Subcutaneous abdominal adipose tissue (tissue), 5 donors: ENCODE measurements at regions not wholly inside any gene's neighbourhood (a gene's known extent, or its start where the extent isn't known, plus 50 kb on each side); places are given as distances from the start of the nearest gene placed in this dataset.
"Not testable (repeated sequence)": the region's sequence is repeated elsewhere in the genome, so short reads cannot be mapped to it uniquely, and the experiment has no call there.

Experiments used
- H3K27ac ChIP-seq: one replicate; pipeline ENCODE4 v1.7.0; 2013; ENCODE audit warnings: low read depth, mild to moderate bottlenecking, inconsistent platforms, low read length, moderate library complexity
- H3K27me3 ChIP-seq, 5 donors: one replicate each; pipeline ENCODE4 v1.7.0; 2013; ENCODE audit warnings: low read length in 5 of 5, inconsistent platforms in 1 of 5; ENCODE audit not compliant: control insufficient read depth in 5 of 5, insufficient read depth in 4 of 5
- H3K36me3 ChIP-seq, 5 donors: one replicate each; pipeline ENCODE4 v1.7.0; 2013; ENCODE audit warnings: low read length in 5 of 5; ENCODE audit not compliant: control insufficient read depth in 5 of 5, insufficient read depth in 5 of 5
- H3K4me1 ChIP-seq, 5 donors: one replicate each; pipeline ENCODE4 v1.7.0; 2013; ENCODE audit warnings: low read length in 5 of 5, mild to moderate bottlenecking in 3 of 5, moderate library complexity in 1 of 5; ENCODE audit not compliant: control insufficient read depth in 5 of 5, insufficient read depth in 5 of 5
- H3K4me3 ChIP-seq, 5 donors: one replicate each; pipeline ENCODE4 v1.7.0; 2013; ENCODE audit warnings: low read length in 5 of 5, low read depth in 1 of 5
- H3K9ac ChIP-seq, 5 donors: one replicate each; pipeline ENCODE4 v1.7.0; 2013; ENCODE audit warnings: low read length in 5 of 5, mild to moderate bottlenecking in 4 of 5, moderate library complexity in 3 of 5
- H3K9me3 ChIP-seq, 5 donors: one replicate each; pipeline ENCODE4 v1.7.0; 2013; ENCODE audit warnings: low read length in 5 of 5; ENCODE audit not compliant: control insufficient read depth in 5 of 5
- donor health status: healthy.
- donor health status: healthy.
- donor health status: healthy.
- donor health status: healthy.
- donor health status: healthy.

DNA sequence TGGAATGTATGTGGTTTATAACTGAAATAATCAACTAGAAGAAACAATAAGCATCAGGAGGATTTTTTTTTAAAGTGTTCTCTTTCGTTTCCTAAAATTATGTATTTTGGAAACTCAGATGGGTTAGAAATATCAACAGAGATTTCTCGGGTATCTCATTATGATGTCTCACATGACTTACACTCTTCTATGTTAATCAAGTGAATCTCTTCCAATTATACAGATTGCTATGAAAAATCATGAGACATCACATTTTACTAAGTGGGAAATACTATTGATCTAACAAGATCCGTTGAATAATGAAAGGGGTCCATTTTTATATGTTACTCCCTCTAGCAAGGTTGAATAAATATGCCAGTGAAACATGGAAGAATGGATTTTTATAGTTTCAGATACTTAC lies 54.7 kb upstream of the NRIP1 start:
- Histone ChIP-seq H3K9ac (no peak overlapping the region), H3K9me3 (no peaks in the 10 kb centered on the region), H3K4me1 (peaks cover 0 to 16% (median 15%) of the 10 kb centered on the region in 5 donors), H3K27me3 (no peaks in the 10 kb centered on the region), H3K4me3 (no peak overlapping the region), H3K27ac (no peak overlapping the region), H3K36me3 (no peaks in the 10 kb centered on the region)

GRCh38 chr21:15121097-15121654 lies 56.4 kb upstream of the NRIP1 start:
- Histone ChIP-seq H3K27me3 (no peaks in the 10 kb centered on the region), H3K9ac (peak overlapping the region in 1 of 5 donors; percentile 45), H3K4me1 (peaks cover 0 to 16% (median 15%) of the 10 kb centered on the region in 5 donors), H3K4me3 (peak overlapping the region in 1 of 5 donors; percentile 41), H3K27ac (peak overlapping the region; percentile 84), H3K9me3 (no peaks in the 10 kb centered on the region), H3K36me3 (no peaks in the 10 kb centered on the region)

- no peaks in the 10 kb centered on the region for H3K36me3 ChIP-seq
- H3K27ac ChIP-seq, result peak overlapping the region; percentile 84
- no peaks in the 10 kb centered on the region for H3K27me3 ChIP-seq
- H3K9ac ChIP-seq, result peak overlapping the region in 2 of 5 donors; percentile 41 to 45
- peak overlapping the region in 2 of 5 donors; percentile 12 to 41 for H3K4me3 ChIP-seq
- H3K9me3 ChIP-seq, result no peaks in the 10 kb centered on the region
- peaks cover 0 to 16% (median 16%) of the 10 kb centered on the region in 5 donors for H3K4me1 ChIP-seq
Measured at GRCh38 chr21:15121655-15122120, 56.9 kb upstream of the NRIP1 start.

DNA sequence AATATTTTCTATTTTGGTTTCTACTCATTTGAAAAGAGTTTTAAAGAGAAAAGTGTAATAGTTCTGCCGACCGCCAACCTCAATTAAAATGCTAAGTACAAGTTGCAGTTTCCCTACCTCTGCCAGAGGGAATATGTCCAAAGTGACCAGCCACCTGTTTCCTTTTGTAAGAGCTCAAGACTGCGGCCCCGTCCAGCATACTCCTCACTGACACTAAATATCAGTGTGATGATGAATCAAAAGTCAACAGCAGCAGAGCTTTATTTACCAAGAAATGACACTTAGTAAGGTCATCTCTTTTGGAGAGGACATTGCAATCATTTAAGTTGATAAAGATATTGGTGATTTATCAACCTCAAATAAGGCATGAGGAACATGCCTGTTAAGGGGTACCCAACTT lies 57.4 kb upstream of the NRIP1 start:
- Histone ChIP-seq H3K9ac (no peak overlapping the region), H3K27ac (peak overlapping the region; percentile 84), H3K4me1 (peaks cover 0 to 21% (median 16%) of the 10 kb centered on the region in 5 donors), H3K9me3 (no peaks in the 10 kb centered on the region), H3K4me3 (no peak overlapping the region), H3K36me3 (no peaks in the 10 kb centered on the region), H3K27me3 (no peaks in the 10 kb centered on the region)

GRCh38 chr21:15124731-15125130 lies 59.9 kb upstream of the NRIP1 start:
- Histone ChIP-seq H3K27ac (no peak overlapping the region), H3K4me1 (peaks cover 0 to 25% (median 14%) of the 10 kb centered on the region in 5 donors), H3K9me3 (no peaks in the 10 kb centered on the region), H3K27me3 (no peaks in the 10 kb centered on the region), H3K36me3 (no peaks in the 10 kb centered on the region), H3K4me3 (no peak overlapping the region), H3K9ac (no peak overlapping the region)

GRCh38 chr21:15126948-15127347 lies 62.1 kb upstream of the NRIP1 start:
- H3K4me1 ChIP-seq, result peaks cover 0 to 15% (median 4%) of the 10 kb centered on the region in 5 donors
- H3K9me3 ChIP-seq, result no peaks in the 10 kb centered on the region
- H3K36me3 ChIP-seq, result no peaks in the 10 kb centered on the region
- H3K9ac ChIP-seq, result no peak overlapping the region
- no peaks in the 10 kb centered on the region for H3K27me3 ChIP-seq
- no peak overlapping the region for H3K27ac ChIP-seq
- H3K4me3 ChIP-seq, result no peak overlapping the region

DNA sequence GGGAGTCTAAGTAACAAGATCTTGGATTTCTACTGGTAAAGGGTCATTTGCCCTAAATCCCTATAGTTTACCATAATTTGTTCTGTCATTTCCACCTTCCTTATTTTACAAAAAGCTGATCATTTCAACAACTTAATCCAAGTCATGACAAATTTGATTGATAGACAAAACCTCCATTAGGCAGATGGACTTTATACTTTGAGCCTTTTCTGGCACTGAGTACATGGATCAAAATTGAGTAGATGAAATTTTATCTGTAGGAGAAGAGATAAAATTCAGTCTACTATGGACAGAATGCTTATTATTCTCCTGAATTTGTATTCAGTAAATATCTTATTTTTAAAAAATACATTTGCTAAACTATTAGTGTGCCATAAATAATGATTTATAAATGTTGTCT lies 62.6 kb upstream of the NRIP1 start:
- Histone ChIP-seq H3K4me3 (no peak overlapping the region), H3K27ac (no peak overlapping the region), H3K36me3 (no peaks in the 10 kb centered on the region), H3K9ac (no peak overlapping the region), H3K9me3 (no peaks in the 10 kb centered on the region), H3K4me1 (peaks cover 0 to 10% (median 0%) of the 10 kb centered on the region in 5 donors), H3K27me3 (no peaks in the 10 kb centered on the region)

GRCh38 chr21:15128267-15128666 lies 63.5 kb upstream of the NRIP1 start:
- no peaks in the 10 kb centered on the region for H3K9me3 ChIP-seq
- no peak overlapping the region for H3K9ac ChIP-seq
- H3K27ac ChIP-seq, result no peak overlapping the region
- no peaks in the 10 kb centered on the region for H3K27me3 ChIP-seq
- H3K36me3 ChIP-seq, result no peaks in the 10 kb centered on the region
- H3K4me3 ChIP-seq, result no peak overlapping the region
- peaks cover 0 to 10% (median 0%) of the 10 kb centered on the region in 5 donors for H3K4me1 ChIP-seq

- not testable (repeated sequence) for H3K4me1 ChIP-seq, H3K27me3 ChIP-seq, H3K9me3 ChIP-seq, H3K9ac ChIP-seq, H3K27ac ChIP-seq, H3K4me3 ChIP-seq, H3K36me3 ChIP-seq
Measured at GRCh38 chr21:15128714-15129113, 63.9 kb upstream of the NRIP1 start.

DNA sequence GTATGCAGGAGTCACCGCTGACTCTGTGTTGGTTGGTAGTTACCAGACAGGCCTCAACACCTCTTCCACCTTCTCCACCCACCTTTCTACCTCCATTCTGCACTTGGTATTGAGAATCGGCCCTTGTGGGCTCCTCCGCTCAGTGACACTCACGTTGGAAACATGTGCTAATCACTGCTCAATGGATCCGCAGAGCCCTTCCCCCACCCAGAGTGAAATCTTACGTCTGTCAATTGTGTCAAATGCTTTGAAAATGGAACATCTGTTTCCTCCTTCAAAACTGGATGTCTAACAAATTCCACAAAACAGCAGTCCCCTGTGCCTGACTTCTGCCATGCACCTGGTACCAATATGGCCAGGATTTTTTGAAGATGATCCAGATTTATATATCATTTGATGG lies 65.5 kb upstream of the NRIP1 start:
- H3K36me3 ChIP-seq, result no peaks in the 10 kb centered on the region
- H3K27me3 ChIP-seq, result no peaks in the 10 kb centered on the region

More for the DNA sequence above, 65.5 kb upstream of the NRIP1 start:
- Histone ChIP-seq H3K4me1 (peaks cover 0 to 13% (median 0%) of the 10 kb centered on the region in 5 donors), H3K9ac (no peak overlapping the region), H3K27ac (no peak overlapping the region), H3K9me3 (no peaks in the 10 kb centered on the region), H3K4me3 (no peak overlapping the region)
